GM19351 (cell line): ENCODE measurements at regions not wholly inside any gene's neighbourhood (a gene's known extent, or its start where the extent isn't known, plus 50 kb on each side); places are given as distances from the start of the nearest gene placed in this dataset.
"Not testable (repeated sequence)": the region's sequence is repeated elsewhere in the genome, so short reads cannot be mapped to it uniquely, and the experiment has no call there.

ENCODE experiments used
- ATAC-seq: cut with Tn5 transposase; IDR thresholded peaks from one replicate; pipeline ENCODE4 v1.9.1; 2021; ENCODE audit warnings: mild to moderate bottlenecking, moderate library complexity; ENCODE audit not compliant: unreplicated experiment

DNA sequence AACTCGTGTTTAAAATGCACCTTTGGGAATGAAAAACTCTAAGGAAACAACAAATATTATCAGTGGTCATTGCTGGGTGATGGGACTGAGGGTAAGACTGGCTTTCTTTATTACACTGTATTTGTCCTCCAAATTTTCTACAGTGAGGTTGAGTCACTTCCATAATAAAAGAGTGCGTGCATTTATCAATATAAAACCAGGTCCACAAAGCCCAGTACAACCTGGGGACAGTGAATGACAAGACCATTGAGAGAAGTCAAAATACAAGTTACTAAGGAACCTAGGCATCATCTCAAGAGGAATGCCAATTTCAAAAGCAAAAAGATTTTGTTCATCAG is 76.4 kb downstream of the MAGED4 start:
- ATAC-seq, result peak; percentile 12

GRCh38 chrX:52261463-52262194 is 76.9 kb downstream of the MAGED4 start:
- ATAC-seq, result peak; percentile 99

- ATAC-seq, result no peak
Measured at GRCh38 chrX:52262195-52262546, 77.5 kb downstream of the MAGED4 start.

- no peak for ATAC-seq
Measured at GRCh38 chrX:52263417-52263816, 78.7 kb downstream of the MAGED4 start.

DNA sequence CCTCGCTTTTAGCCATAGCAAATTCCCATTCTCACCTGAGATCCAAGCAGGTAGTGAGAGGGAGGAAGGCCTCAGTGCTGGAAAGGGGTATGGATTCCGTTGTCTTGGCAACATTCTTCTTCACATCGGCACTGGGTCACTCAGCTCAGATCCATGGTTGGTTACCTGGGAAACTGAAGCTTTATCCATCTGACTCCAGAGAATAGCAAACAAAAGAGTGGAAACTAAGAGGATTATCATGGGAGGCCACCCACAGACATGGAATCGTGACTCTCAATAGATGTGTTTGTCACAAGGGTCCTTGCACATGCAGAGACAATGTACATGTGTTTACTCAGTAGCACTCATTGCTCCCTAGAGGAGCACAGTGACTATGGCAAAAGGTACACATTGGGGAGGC is 81.0 kb downstream of the MAGED4 start:
- no peak for ATAC-seq

GRCh38 chrX:52268502-52268901 is 83.8 kb downstream of the MAGED4 start:
- ATAC-seq, result peak; percentile 55

DNA sequence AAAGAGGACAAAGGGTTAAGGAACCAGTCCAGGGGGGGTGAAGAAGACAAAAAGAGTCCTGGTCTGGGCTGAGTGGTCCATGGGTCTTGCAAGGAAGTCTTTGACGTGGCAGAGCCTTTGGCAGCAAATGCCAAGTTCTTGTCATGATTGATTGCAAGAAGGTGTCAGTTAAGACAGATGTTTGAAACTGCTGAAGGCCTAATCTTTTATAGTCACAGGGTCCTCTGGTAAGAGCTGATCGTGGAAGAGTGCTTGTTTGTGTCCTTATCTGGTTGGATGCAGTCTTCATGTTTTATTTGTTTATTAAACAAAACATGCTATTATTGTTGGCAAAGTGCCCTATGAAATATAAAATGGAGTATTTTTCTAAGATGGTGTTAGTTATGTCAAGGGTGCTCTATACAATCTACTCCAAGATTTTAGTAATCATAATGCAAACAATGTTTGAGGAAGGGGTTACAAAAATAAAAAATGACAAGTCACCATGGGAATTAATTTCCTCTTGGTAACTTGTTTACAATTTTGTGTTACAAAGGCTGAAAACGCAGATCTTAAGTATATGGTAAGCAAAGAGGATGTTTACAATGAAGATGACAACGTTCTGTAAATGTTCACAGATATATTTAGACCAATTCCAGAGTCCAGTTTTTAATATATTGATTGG is 85.9 kb downstream of the MAGED4 start:
- no peak for ATAC-seq

DNA sequence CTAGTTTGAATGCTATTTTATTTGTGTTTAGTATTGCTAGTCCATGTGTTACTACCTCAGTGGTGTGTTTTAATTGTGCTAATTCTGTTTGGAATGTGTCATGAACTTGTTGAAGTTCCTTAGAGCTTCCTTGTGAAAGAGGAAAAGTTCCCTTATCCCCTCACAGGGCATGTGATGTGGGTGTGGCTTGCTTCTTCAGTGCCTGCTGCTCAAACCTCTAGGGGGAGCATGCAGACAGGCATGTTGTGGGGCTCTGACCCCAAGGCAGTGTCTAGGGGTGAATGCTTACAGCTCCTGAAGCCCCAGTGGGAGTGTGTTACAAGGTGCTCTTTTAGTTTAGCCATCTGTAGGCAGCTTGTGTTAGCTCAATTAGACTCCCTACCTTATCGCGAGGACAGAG is 86.5 kb downstream of the MAGED4 start:
- no peak for ATAC-seq

- no peak for ATAC-seq
Measured at GRCh38 chrX:52277666-52278065, 91.2 kb upstream of the XAGE2 start.

- no peak for ATAC-seq
Measured at GRCh38 chrX:52280812-52281211, 88.0 kb upstream of the XAGE2 start.

DNA sequence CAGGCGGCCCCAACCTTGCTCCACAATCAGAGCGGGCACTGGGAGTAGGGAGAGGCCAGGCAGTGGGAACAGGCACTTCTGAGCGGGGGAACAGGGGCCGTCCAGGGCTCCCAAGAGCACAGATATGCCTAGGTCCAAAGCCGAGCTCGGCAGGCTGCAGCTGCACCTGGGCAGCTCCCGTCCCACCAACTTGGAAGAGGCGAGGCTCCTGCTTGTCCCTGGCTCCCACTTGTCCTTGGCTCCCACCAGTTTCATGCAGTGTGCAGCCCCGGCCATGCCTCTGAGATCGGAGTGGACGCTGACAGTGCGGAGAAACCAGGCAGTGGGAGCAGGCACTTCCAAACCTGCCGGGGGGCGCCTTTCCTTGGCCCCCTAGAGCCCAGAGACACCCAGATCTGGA is 84.0 kb upstream of the XAGE2 start:
- ATAC-seq, result no peak

- ATAC-seq, result not testable (repeated sequence)
Measured at GRCh38 chrX:52298968-52299367, 69.9 kb upstream of the XAGE2 start.

DNA sequence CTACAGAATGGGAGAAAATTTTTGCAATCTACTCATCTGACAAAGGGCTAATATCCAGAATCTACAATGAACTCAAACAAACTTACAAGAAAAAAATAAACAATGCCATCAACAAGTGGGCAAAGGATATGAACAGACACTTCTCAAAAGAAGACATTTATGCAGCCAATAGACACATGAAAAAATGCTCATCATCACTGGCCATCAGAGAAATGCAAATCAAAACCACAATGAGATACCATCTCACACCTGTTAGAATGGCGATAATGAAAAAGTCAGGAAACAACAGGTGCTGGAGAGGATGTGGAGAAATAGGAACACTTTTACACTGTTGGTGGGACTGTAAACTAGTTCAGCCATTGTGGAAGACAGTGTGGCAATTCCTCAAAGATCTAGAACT is 60.3 kb upstream of the XAGE2 start:
- not testable (repeated sequence) for ATAC-seq
